B cell (primary cell): ENCODE measurements at regions not wholly inside any gene's neighbourhood (a gene's known extent, or its start where the extent isn't known, plus 50 kb on each side); places are given as distances from the start of the nearest gene placed in this dataset.
"Not testable (repeated sequence)": the region's sequence is repeated elsewhere in the genome, so short reads cannot be mapped to it uniquely, and the experiment has no call there.

Experiments
- ATAC-seq: fragments of 200-7000 bp; cut with Tn5 transposase; one replicate; pipeline ENCODE4 v1.10.0; 2021; ENCODE audit warnings: low read depth, mild to moderate bottlenecking, moderate number of reproducible peaks, moderate library complexity
- CTCF ChIA-PET: fragments of 350-600 bp; sonication (Branson Sonifier 250); formaldehyde crosslinking; loops from one replicate; lab custom pipeline; 2021; ENCODE audit warnings: antibody characterized with exemption, inconsistent platforms; lab: Charles Lee
- POLR2A ChIA-PET: fragments of 350-600 bp; sonication (Branson Sonifier 250); formaldehyde crosslinking; loops from one replicate; lab custom pipeline; 2021; ENCODE audit warnings: antibody characterized with exemption; lab: Charles Lee
- DNase-seq: peaks from one replicate; pipeline ENCODE4 v3.0.0; 2013
- H2AFZ ChIP-seq: 2 replicates; pipeline ENCODE4 v1.6.1; 2012; ENCODE audit warnings: mild to moderate bottlenecking, low read depth, low read length; ENCODE audit not compliant: insufficient read depth, poor library complexity, severe bottlenecking
- H3K27ac ChIP-seq, 2 donors: 1 replicate in 1 of 2; 2 replicates in 1 of 2; pipeline ENCODE4 v1.5.1; 2012 to 2013; ENCODE audit warnings: low read length in 2 of 2, mild to moderate bottlenecking in 2 of 2, moderate library complexity in 1 of 2
- H3K27me3 ChIP-seq, 4 experiments: fragments of 200-600 bp in 1 of 4; sonication (generic) in 1 of 4; replicated peaks in 1 of 4; 1 replicate in 2 of 4; 2 replicates in 2 of 4; pipeline versions ENCODE4 v1.6.1 to v1.7.0; 2013 to 2016; ENCODE audit warnings: low read length in 3 of 4, mild to moderate bottlenecking in 2 of 4, mixed read lengths in 1 of 4, moderate library complexity in 1 of 4; ENCODE audit not compliant: insufficient read depth in 4 of 4, control insufficient read depth in 3 of 4; ENCODE audit errors: control extremely low read depth in 1 of 4
- H3K36me3 ChIP-seq, 2 experiments: replicated peaks in 1 of 2; 1 replicate in 1 of 2; 2 replicates in 1 of 2; pipeline versions ENCODE4 v1.6.1 to v1.7.1; 2013; ENCODE audit warnings: low read length in 1 of 2; ENCODE audit not compliant: insufficient read depth in 2 of 2, control insufficient read depth in 1 of 2; ENCODE audit errors: control extremely low read depth in 1 of 2, extremely low read depth in 1 of 2
- H3K4me1 ChIP-seq, 2 donors: fragments of 200-600 bp in 1 of 2; sonication (generic) in 1 of 2; 1 replicate in 1 of 2; 2 replicates in 1 of 2; pipeline versions ENCODE4 v1.5.1 to v1.6.1; 2013 to 2017; ENCODE audit warnings: low read length in 2 of 2; ENCODE audit not compliant: control insufficient read depth in 2 of 2, insufficient read depth in 2 of 2
- H3K4me2 ChIP-seq: replicated peaks from 2 replicates; pipeline ENCODE3; 2012; ENCODE audit warnings: mild to moderate bottlenecking, low read depth, low read length; ENCODE audit not compliant: poor library complexity, severe bottlenecking
- H3K4me3 ChIP-seq, 5 experiments: fragments of 200-600 bp in 1 of 5; sonication (generic) in 1 of 5; 1 replicate in 3 of 5; 2 replicates in 2 of 5; pipeline versions ENCODE4 v1.5.1 to v1.7.0; 2011 to 2016; ENCODE audit warnings: low read length in 4 of 5, mild to moderate bottlenecking in 4 of 5, low read depth in 2 of 5, control low read depth in 1 of 5, moderate library complexity in 1 of 5; ENCODE audit not compliant: insufficient read depth in 1 of 5; ENCODE audit errors: control extremely low read depth in 1 of 5, extremely low read depth in 1 of 5
- H3K79me2 ChIP-seq: fragments of 200-600 bp; sonication (generic); one replicate; pipeline ENCODE4 v1.6.0; 2016; ENCODE audit warnings: low read length; ENCODE audit not compliant: control insufficient read depth, insufficient read depth
- H3K9ac ChIP-seq: fragments of 200-600 bp; sonication (generic); 2 replicates; pipeline ENCODE4 v1.6.1; 2017; ENCODE audit warnings: mild to moderate bottlenecking, low read length, moderate library complexity
- H3K9me3 ChIP-seq, 3 donors: one replicate each; pipeline versions ENCODE4 v1.6.1 to v1.7.1; 2013; ENCODE audit warnings: low read length in 2 of 3; ENCODE audit not compliant: control insufficient read depth in 2 of 3, insufficient read depth in 1 of 3; ENCODE audit errors: control extremely low read depth in 1 of 3
- H4K20me1 ChIP-seq: 2 replicates; pipeline ENCODE4 v1.6.0; 2012; ENCODE audit warnings: mild to moderate bottlenecking, low read length; ENCODE audit not compliant: insufficient read depth, control insufficient read depth, poor library complexity, severe bottlenecking
- H3K27ac Mint-ChIP-seq: one replicate; pipeline ENCODE4 v1.8.0; 2021; ENCODE audit warnings: mixed read lengths
- H3K27me3 Mint-ChIP-seq: one replicate; pipeline ENCODE4 v1.8.0; 2021; ENCODE audit warnings: mixed read lengths
- H3K4me1 Mint-ChIP-seq: one replicate; pipeline ENCODE4 v1.8.0; 2021; ENCODE audit warnings: mixed read lengths
- H3K4me3 Mint-ChIP-seq: one replicate; pipeline ENCODE4 v1.8.0; 2021; ENCODE audit warnings: mixed read lengths
- H3K9me3 Mint-ChIP-seq: one replicate; pipeline ENCODE4 v1.8.0; 2022; ENCODE audit warnings: mixed read lengths; ENCODE audit not compliant: insufficient read depth
- CTCF ChIP-seq: fragments of 200-600 bp; IDR thresholded peaks from one replicate; pipeline ENCODE4 v1.8.0; 2022; ENCODE audit warnings: antibody characterized with exemption, mild to moderate bottlenecking
- EZH2 ChIP-seq: IDR thresholded peaks from 2 replicates; pipeline ENCODE4 v1.6.1; 2012; ENCODE audit warnings: borderline replicate concordance, low read depth, mild to moderate bottlenecking, moderate library complexity, low read length; ENCODE audit not compliant: insufficient read depth, poor library complexity, severe bottlenecking
- WGBS: methylation state at CpG from one replicate; pipeline ENCODE4 v1.1.5; 2013; ENCODE audit warnings: missing lambda C conversion rate; ENCODE audit not compliant: insufficient coverage; 5-methylcytosine and 5-hydroxymethylcytosine counted together
- intact Hi-C: fragments of 100-400 bp; cut with micrococcal nuclease; formaldehyde crosslinking; loops from one replicate; pipeline ENCODE4 v1.10.0; 2022

GRCh38 chr2:239866350-239866749, 158.8 kb downstream of the NDUFA10 start:
- TF ChIP-seq CTCF, result no peak
- TF ChIP-seq EZH2, result no peak
- H3K4me3 Mint-ChIP-seq, result no peak overlapping the region
- no peak overlapping the region for H3K27ac Mint-ChIP-seq
- ChIA-PET CTCF (no interaction called here), POLR2A (no interaction called here)
- no peaks in the 10 kb centered on the region for H3K9me3 Mint-ChIP-seq
- Histone ChIP-seq H3K4me3 (no peak overlapping the region), H2AFZ (no peak overlapping the region), H3K27me3 (no peaks in the 10 kb centered on the region), H3K79me2 (no peaks in the 10 kb centered on the region), H3K36me3 (no peaks in the 10 kb centered on the region), H3K9me3 (no peaks in the 10 kb centered on the region), H3K27ac (no peak overlapping the region), H3K4me2 (no peak overlapping the region), H3K4me1 (no peaks in the 10 kb centered on the region), H4K20me1 (no peaks in the 10 kb centered on the region), H3K9ac (no peak overlapping the region)
- ATAC-seq (no peak), DNase-seq (no peak)
- H3K27me3 Mint-ChIP-seq, result no peaks in the 10 kb centered on the region
- 100% methylated on average over 1 of the region's 1 CpG for WGBS
- H3K4me1 Mint-ChIP-seq, result no peaks in the 10 kb centered on the region
- intact Hi-C loops, result no loop called here

DNA sequence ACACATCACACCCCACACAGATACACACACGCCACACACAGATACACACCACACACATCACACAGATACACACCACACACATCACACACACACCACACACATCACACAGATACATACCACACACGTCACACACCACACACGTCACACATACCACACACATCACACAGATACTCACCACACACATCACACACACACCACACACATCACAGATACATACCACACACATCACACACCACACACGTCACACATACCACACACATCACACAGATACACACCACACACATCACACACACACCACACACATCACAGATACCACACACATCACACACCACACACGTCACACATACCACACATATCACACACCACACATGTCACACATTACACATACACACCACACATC, 159.3 kb downstream of the NDUFA10 start:
- H3K4me3 ChIP-seq, H3K9me3 Mint-ChIP-seq, H3K4me2 ChIP-seq, H3K4me3 Mint-ChIP-seq, intact Hi-C loops, CTCF ChIA-PET, ATAC-seq, H3K36me3 ChIP-seq, H3K9ac ChIP-seq, H3K9me3 ChIP-seq, H3K4me1 Mint-ChIP-seq, DNase-seq, H3K27me3 Mint-ChIP-seq, H4K20me1 ChIP-seq, H2AFZ ChIP-seq, H3K27ac ChIP-seq, POLR2A ChIA-PET, H3K27ac Mint-ChIP-seq, H3K27me3 ChIP-seq, H3K79me2 ChIP-seq, H3K4me1 ChIP-seq: not testable (repeated sequence)
- 96% methylated on average over 5 of the region's 5 CpGs for whole genome bisulfite sequencing
